Stimulated activated naive CD8-positive, alpha-beta T cell treated with anti-CD3 and anti-CD28 coated beads, Interleukin-15, Interleukin-2, amounts not matched to agents 100 U/mL and 50 U/mL, for 24 hours (primary cell): ENCODE measurements at regions not wholly inside any gene's neighbourhood (a gene's known extent, or its start where the extent isn't known, plus 50 kb on each side); places are given as distances from the start of the nearest gene placed in this dataset.

Experiments
- ATAC-seq: fragments of 150-1000 bp; cut with Tn5 transposase; one replicate; pipeline ENCODE4 v1.10.0; 2021
- DNase-seq: peaks from one replicate; pipeline ENCODE4 v3.0.0; 2021

DNA sequence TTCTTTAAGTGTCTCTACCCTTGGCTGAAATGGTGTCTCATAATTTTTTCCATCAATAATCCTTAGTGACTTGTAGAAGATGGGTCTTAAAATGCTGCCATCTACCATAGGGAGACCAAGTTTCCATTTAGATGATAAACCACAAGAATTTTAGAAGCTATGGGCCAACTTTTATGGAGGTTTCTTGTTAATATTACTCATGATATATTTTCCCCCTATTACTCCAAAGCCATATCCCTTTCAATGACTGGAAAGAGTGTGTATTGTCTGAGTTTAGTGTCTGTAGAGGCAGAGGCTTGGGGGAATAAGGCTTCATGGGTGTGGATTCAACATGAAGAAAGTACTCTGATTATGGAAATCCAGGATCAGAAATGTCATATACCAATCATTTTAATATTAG lies 507.3 kb upstream of the TNC start:
- DNase-seq, result no peak
- no peak for ATAC-seq

GRCh38 chr9:115625954-115626353 lies 508.0 kb upstream of the TNC start:
- no peak for ATAC-seq
- no peak for DNase-seq

DNA sequence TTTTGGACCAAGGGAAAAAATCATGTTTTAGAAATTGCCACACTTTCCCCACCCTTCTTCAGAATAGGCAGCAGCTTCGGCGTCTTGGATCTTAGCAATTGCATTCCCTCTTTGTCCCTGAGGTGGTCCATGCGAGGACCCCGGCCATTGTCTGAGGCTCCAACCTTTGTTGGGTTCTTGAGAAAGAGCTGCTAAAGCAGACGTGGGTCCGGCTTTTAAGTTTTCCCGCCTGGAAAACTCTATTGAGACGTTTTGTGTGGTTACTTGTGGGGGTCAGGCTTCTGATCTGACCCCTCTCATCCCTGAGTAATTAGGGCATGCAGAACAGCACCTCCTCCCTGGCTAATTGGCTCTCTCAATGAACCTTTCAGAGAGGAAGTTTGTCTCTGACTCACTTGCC lies 509.6 kb upstream of the TNC start:
- no peak for ATAC-seq
- DNase-seq, result no peak

DNA sequence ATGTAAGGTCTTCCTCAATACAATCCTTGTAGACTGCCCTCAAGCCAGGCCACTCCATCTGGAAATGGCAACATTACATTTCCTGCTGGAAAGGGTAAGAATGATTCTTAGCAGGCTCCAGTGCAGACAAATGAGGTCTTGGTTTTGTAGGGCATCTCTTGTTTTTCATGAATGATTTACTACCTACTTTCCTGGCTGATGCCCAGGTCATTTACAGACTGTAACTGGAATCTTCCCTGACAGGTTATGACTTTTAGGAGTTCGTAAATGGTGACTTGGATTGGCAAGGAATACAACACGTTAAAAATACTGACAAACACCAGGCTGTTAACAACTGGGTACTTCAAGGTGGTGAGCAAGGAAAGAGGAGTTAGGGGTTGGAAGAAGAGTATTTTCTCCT lies 510.5 kb upstream of the TNC start:
- ATAC-seq, result no peak
- DNase-seq, result no peak

GRCh38 chr9:115629879-115630840 lies 512.2 kb upstream of the TNC start:
- ATAC-seq, result no peak

GRCh38 chr9:115632391-115632790 lies 514.4 kb upstream of the TNC start:
- ATAC-seq, result no peak
- DNase-seq, result no peak

More at GRCh38 chr9:115629879-115630840, 512.2 kb upstream of the TNC start:
- no peak for DNase-seq

DNA sequence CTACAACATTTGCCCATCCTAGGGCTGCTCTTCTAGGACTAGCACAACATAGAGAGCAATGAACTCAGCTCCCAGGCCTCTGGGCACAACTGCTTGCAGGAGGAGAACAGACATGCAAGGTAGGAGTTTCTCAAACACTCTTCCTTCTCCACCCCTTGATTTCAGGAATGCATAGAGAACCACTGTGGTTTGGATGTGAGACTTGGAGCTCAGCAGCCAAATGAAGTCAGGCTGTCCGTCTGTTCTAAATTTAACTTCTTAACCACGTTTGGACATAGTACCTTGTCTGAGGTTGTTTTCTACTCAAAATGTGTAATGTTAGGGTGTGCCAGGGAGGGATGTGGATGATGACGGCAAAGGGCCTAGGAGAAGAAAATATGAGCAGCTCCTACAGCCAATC lies 515.1 kb upstream of the TNC start:
- ATAC-seq (no peak), DNase-seq (no peak)

GRCh38 chr9:115635680-115636383 lies 517.8 kb upstream of the PAPPA start:
- no peak for DNase-seq
- ATAC-seq, result no peak

- no peak for DNase-seq
- ATAC-seq, result no peak
Measured at GRCh38 chr9:115636596-115636995, 517.0 kb upstream of the PAPPA start.

DNA sequence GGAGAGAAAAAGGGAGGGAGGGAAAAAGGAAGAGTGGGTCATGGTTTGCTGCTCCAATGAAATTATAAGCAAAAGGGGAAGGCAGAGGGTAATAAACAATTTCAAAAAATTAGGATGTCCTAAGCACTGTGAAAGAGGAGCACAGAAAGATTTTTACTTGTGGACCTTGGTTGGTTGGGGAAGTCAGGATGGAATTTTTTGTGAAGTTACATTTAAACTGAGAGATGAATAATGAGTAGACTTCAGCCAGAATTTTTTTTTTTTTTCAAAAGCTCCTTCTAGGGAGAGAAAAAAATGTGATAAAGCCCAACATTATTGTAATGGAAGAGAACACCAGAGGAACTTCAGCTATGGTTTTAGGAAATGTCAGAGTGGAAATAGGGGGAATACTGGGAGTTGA lies 515.9 kb upstream of the PAPPA start:
- DNase-seq (no peak), ATAC-seq (no peak)

- no peak for ATAC-seq
- DNase-seq, result no peak
Measured at GRCh38 chr9:115640887-115641286, 512.7 kb upstream of the PAPPA start.

- no peak for ATAC-seq
- DNase-seq, result no peak
Measured at GRCh38 chr9:115642285-115642684, 511.3 kb upstream of the PAPPA start.

GRCh38 chr9:115643948-115644727 lies 509.5 kb upstream of the PAPPA start:
- no peak for ATAC-seq
- DNase-seq, result no peak

DNA sequence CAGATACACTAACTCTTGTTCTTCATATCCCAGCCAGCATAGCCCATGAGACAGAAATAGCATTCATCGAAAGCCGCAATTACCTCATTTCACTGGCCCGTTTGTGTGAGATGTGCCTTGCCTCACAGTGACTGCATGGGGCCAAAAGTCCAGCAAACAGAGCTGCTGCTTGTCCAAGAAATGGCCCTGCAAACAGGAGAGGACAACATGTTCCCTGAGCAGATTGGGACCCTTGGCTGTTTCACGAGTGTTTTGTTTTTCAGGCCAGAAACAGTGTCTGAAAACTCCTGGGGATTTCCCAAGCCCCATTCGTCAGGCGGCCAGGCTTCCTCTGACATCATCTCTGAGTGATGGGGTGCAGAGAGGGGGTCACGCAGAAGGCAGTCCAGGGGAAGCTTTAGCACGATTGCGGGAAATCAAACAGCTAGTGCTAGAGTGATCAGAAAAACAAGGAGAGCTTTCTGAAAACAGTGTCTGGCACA lies 503.6 kb upstream of the PAPPA start:
- ATAC-seq, result no peak
- DNase-seq, result no peak

GRCh38 chr9:115650768-115651167 lies 502.8 kb upstream of the PAPPA start:
- ATAC-seq (no peak), DNase-seq (no peak)

DNA sequence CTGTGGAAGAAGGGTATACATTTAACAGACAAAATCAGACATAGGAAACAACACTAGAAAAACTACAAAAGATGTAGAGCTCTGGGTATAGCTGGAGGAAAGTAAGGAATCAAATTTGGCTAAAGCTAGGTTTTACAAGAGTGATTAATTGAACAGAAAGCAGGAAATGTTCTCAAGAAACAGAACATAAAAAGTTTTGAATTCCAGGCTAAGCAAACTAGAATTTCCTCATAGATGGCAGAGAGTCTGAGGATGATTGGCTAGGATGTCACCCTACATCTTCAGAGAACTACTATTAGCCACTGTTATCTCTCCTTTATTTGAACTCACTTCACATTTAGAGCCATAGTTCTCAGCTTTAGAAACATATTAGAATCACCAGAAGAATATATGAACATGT lies 502.1 kb upstream of the PAPPA start:
- DNase-seq, result no peak

DNA sequence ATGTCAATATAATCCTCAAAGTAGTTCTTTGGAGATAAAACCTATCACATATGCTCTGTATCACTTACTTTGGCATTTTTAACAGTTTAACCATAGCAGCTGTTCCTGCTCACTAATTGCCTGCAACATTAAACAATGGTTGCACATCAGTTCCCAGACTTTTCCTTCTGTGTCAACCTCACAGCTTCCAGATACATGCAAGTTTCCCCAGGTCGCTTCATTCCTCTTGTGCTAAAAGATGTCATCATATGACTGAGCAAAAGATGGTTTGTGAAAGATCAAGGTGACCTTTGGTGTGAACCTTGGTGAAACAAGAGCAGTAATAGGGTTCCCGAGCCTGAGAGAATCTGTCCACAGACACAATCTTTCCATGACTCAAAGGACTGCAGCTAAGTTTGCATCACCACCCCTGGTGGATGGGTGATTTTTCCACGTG lies 500.4 kb upstream of the PAPPA start:
- DNase-seq, result no peak
- no peak for ATAC-seq

More for the DNA sequence above, 502.1 kb upstream of the PAPPA start:
- no peak for ATAC-seq

- no peak for DNase-seq
Measured at GRCh38 chr9:115657695-115658094, 495.9 kb upstream of the PAPPA start.

DNA sequence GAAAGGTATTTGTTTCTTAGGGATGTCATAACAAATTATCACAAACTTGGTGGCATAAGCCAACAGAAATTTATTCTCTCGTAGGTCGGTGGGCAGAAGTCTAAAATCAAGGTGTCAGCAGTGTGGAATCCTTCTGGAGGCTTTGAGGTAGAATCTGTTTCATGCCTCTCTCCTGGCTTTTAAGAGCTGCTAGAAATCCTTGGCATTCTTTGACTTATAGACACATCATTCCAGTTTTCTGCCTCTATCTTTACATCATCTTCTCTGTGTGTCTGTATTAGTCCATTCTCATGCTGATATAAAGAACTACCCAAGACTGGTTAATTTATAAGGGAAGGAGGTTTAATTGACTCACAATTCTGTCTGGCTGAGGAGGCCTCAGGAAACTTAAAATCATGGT lies 488.1 kb upstream of the PAPPA start:
- no peak for DNase-seq
- no peak for ATAC-seq

More at GRCh38 chr9:115657695-115658094, 495.9 kb upstream of the PAPPA start:
- no peak for ATAC-seq

GRCh38 chr9:115668521-115668920 lies 485.1 kb upstream of the PAPPA start:
- ATAC-seq, result no peak
- no peak for DNase-seq

DNA sequence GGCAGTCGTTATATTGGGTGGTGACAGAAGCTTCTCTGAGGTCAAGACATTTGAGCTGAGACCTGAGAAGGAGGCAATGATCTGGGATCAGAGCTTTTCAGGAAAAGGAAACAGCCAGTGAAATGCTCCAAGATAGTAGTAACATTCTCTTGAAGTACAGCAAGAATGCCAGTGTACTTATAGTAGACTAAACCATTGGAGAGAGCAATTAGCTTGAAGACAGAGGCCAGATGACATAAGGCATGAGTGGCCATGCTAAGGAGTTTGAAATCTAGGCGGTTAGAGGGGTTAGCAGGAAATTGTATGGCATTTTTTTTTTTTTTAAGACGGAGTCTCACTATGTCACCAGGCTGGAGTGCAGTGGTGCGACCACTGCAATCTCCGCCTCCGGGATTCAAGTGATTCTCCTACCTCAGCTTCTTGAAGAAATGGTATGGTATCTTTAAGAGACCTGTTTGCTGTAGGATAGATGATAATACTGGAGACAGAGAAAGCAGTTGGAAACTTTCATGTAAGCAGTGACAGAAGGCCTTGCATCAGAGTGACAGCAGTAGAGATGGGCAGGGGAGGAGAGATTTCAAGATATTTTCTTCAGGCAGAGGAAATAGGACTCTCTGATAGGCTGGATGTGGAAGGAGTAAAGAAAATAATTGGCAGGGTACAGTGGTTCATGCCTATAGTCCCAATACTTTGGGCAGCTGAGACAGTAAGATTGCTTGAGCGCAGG lies 482.2 kb upstream of the PAPPA start:
- ATAC-seq, result no peak
- DNase-seq, result no peak

DNA sequence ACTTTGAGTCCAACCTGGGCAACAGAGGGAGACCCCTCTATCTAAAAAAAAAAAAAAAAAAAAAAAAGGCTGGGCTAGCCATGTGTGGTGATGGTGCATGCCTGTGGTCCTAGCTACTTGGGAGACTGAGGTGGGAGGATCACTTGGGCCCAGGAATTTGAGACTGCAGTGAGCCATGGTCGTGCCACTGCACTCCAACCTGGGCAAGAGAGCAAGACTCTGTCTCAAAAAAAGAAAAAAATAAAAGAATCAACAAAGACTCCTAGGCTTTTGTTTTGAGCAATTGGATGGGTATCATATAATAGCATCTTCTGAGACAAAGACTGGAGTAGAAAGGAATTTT lies 481.7 kb upstream of the PAPPA start:
- ATAC-seq (no peak), DNase-seq (no peak)
